ENCODE measurements at regions not wholly inside any gene's neighbourhood (a gene's known extent, or its start where the extent isn't known, plus 50 kb on each side); places are given as distances from the start of the nearest gene placed in this dataset.
"Not testable (repeated sequence)": the region's sequence is repeated elsewhere in the genome, so short reads cannot be mapped to it uniquely, and the experiment has no call there.

DNA sequence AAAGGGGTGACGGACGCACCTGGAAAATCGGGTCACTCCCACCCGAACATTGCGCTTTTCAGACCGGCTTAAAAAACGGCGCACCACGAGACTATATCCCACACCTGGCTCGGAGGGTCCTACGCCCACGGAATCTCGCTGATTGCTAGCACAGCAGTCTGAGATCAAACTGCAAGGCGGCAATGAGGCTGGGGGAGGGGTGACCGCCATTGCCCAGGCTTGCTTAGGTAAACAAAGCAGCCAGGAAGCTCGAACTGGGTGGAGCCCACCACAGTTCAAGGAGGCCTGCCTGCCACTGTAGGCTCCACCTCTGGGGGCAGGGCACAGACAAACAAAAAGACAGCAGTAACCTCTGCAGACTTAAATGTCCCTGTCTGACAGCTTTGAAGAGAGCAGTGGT is 342.0 kb upstream of the PKN2 start:
- H3K4me3 ChIP-seq; BruUV-seq (replicated peaks); H3K4me2 ChIP-seq (ENCODE audit: control insufficient read depth, insufficient read depth); H3K27ac ChIP-seq (ENCODE audit: control insufficient read depth, insufficient read depth); DNase-seq (ENCODE audit: low read depth, low spot score); CTCF ChIA-PET; SMC1A ChIA-PET (ENCODE audit: uncharacterized antibody, unreplicated experiment); H3K27me3 ChIP-seq (replicated peaks in 1 of 2; ENCODE audit: control insufficient read depth in 2 of 2, insufficient read depth in 2 of 2, low read length in 1 of 2); RAD21 ChIA-PET (ENCODE audit: unreplicated experiment); POLR2A ChIA-PET; H3K9ac ChIP-seq (ENCODE audit: control insufficient read depth, insufficient read depth, low read length); H2AFZ ChIP-seq (ENCODE audit: control insufficient read depth, low read depth, low read length); H3K9me3 ChIP-seq (replicated peaks; ENCODE audit: control insufficient read depth, insufficient read depth, low read length); FAIRE-seq; H3K4me1 ChIP-seq (ENCODE audit: control insufficient read depth, insufficient read depth, low read length); H3K79me2 ChIP-seq (ENCODE audit: control insufficient read depth, insufficient read depth, low read length); H4K20me1 ChIP-seq (ENCODE audit: control insufficient read depth, insufficient read depth); in situ Hi-C loops (cut with MboI); H3K36me3 ChIP-seq (ENCODE audit: control insufficient read depth in 2 of 2, insufficient read depth in 2 of 2, low read length in 1 of 2); ATAC-seq: not testable (repeated sequence)
- WGBS (ENCODE audit: insufficient coverage, insufficient replicate concordance, low lambda C conversion rate, missing lambda C conversion rate): no CpG with 5 or more reads among the region's 16 CpGs
- intact Hi-C loops (cut with micrococcal nuclease; ENCODE audit: unreplicated experiment): loop anchor here (10.0 kb wide), 1 partner anchor 57 kb away; no protein-coding TSS in a partner anchor

DNA sequence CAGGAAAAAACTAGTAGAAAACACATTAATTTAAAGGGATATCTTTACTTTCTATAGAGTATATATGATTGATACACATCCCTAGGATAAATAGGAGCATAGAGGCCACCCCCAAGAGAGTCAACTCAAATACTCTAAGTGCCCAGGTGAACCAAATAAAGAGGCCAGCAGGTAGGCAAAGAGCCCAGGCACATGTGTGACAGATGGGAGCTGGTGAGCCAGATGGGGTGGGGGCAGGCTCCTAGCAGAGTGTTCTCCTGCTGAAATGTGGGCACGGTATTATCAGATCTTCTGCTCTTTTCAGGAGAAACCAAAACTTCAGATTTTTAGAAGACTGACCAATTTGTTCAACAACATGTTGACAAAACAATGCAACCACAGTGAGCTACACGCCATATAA is 333.4 kb upstream of the PKN2 start:
- ChIA-PET RAD21 (ENCODE audit: unreplicated experiment) (no interaction called here), SMC1A (ENCODE audit: uncharacterized antibody, unreplicated experiment) (interaction anchor here (1.0 kb wide), 1 partner anchor 91 kb away, joined by 4 read pairs; no protein-coding TSS in a partner anchor), CTCF (no interaction called here), POLR2A (no interaction called here)
- H4K20me1 ChIP-seq (ENCODE audit: control insufficient read depth, insufficient read depth): no peaks in the 10 kb centered on the region
- in situ Hi-C loops (cut with MboI): no loop called here
- no peaks in the 10 kb centered on the region for H3K9me3 ChIP-seq (replicated peaks; ENCODE audit: control insufficient read depth, insufficient read depth, low read length)
- BruUV-seq (replicated peaks): no TSS peak
- FAIRE-seq: no peak
- no peak for DNase-seq (ENCODE audit: low read depth, low spot score)
- H2AFZ ChIP-seq (ENCODE audit: control insufficient read depth, low read depth, low read length): no peak overlapping the region
- 0% methylated on average over 2 of the region's 2 CpGs for WGBS (ENCODE audit: insufficient coverage, insufficient replicate concordance, low lambda C conversion rate, missing lambda C conversion rate)
- TF ChIP-seq DPF2 (IDR thresholded peaks at IDR 0.05): no peak
- no peak for TF ChIP-seq JUND (IDR thresholded peaks at IDR 0.05; ENCODE audit: low read depth, low read length)
- TF ChIP-seq CREB1 (IDR thresholded peaks at IDR 0.05; ENCODE audit: low read depth): no peak
- TF ChIP-seq CEBPZ (IDR thresholded peaks at IDR 0.05; ENCODE audit: low read depth, low read length): no peak
- TF ChIP-seq IKZF1 (conservative IDR thresholded peaks at IDR 0.05): no peak
- TF ChIP-seq E2F8 (IDR thresholded peaks at IDR 0.05; ENCODE audit: low read depth, partially characterized antibody): no peak
- no peak for TF ChIP-seq SMAD5 (IDR thresholded peaks at IDR 0.05; ENCODE audit: low read depth)
- no peak for TF ChIP-seq RBBP5 (conservative IDR thresholded peaks at IDR 0.05)
- no peaks in the 10 kb centered on the region for H3K27me3 ChIP-seq (replicated peaks in 1 of 2; ENCODE audit: control insufficient read depth in 2 of 2, insufficient read depth in 2 of 2, low read length in 1 of 2)
- H3K4me2 ChIP-seq (ENCODE audit: control insufficient read depth, insufficient read depth): no peak overlapping the region
- H3K4me1 ChIP-seq (ENCODE audit: control insufficient read depth, insufficient read depth, low read length): no peaks in the 10 kb centered on the region
- ATAC-seq: no peak
- no peak overlapping the region for H3K27ac ChIP-seq (ENCODE audit: control insufficient read depth, insufficient read depth)
- no peak overlapping the region for H3K9ac ChIP-seq (ENCODE audit: control insufficient read depth, insufficient read depth, low read length)
- intact Hi-C loops (cut with micrococcal nuclease; ENCODE audit: unreplicated experiment): no loop called here
- no peaks in the 10 kb centered on the region for H3K36me3 ChIP-seq (ENCODE audit: control insufficient read depth in 2 of 2, insufficient read depth in 2 of 2, low read length in 1 of 2)
- H3K4me3 ChIP-seq: no peak overlapping the region
- no peaks in the 10 kb centered on the region for H3K79me2 ChIP-seq (ENCODE audit: control insufficient read depth, insufficient read depth, low read length)

Data from GM12878 (cell line).